Activated T-cell treated with anti-CD3 and anti-CD28 coated beads, Interleukin-2, amount 50 U/mL, for 1 hour (primary cell): ENCODE measurements at regions not wholly inside any gene's neighbourhood (a gene's known extent, or its start where the extent isn't known, plus 50 kb on each side); places are given as distances from the start of the nearest gene placed in this dataset.

ENCODE experiments used
- DNase-seq: peaks from one replicate; pipeline ENCODE4 v3.0.0-alpha.2; 2020

GRCh38 chr1:59156526-59157199 lies 140.2 kb upstream of the FGGY start:
- no peak for DNase-seq

- no peak for DNase-seq
These were observed 138.6 kb upstream of the FGGY start for GRCh38 chr1:59158321-59158720.

GRCh38 chr1:59159557-59160203 lies 137.2 kb upstream of the FGGY start:
- no peak for DNase-seq

- no peak for DNase-seq
These were observed 135.8 kb upstream of the FGGY start for GRCh38 chr1:59161136-59161535.

GRCh38 chr1:59162665-59163064 lies 134.2 kb upstream of the FGGY start:
- DNase-seq, result no peak

GRCh38 chr1:59163268-59164092 lies 133.4 kb upstream of the FGGY start:
- no peak for DNase-seq

GRCh38 chr1:59164371-59164770 lies 132.5 kb upstream of the FGGY start:
- no peak for DNase-seq

- DNase-seq, result no peak
These were observed 131.5 kb upstream of the FGGY start for GRCh38 chr1:59165353-59165752.

- DNase-seq, result no peak
These were observed 127.2 kb upstream of the FGGY start for GRCh38 chr1:59169703-59170102.

GRCh38 chr1:59170659-59171058 lies 126.2 kb upstream of the FGGY start:
- no peak for DNase-seq

- no peak for DNase-seq
These were observed 125.1 kb upstream of the FGGY start for GRCh38 chr1:59171788-59172187.

GRCh38 chr1:59172693-59173092 lies 124.2 kb upstream of the FGGY start:
- no peak for DNase-seq

GRCh38 chr1:59173721-59174120 lies 123.2 kb upstream of the FGGY start:
- DNase-seq, result no peak

- DNase-seq, result no peak
These were observed 120.4 kb upstream of the FGGY start for GRCh38 chr1:59176471-59176870.

- DNase-seq, result no peak
These were observed 119.1 kb upstream of the FGGY start for GRCh38 chr1:59177756-59178155.

- no peak for DNase-seq
These were observed 118.3 kb upstream of the FGGY start for GRCh38 chr1:59178339-59179187.

GRCh38 chr1:59179673-59180072 lies 117.2 kb upstream of the FGGY start:
- DNase-seq, result no peak

GRCh38 chr1:59180735-59181134 lies 116.2 kb upstream of the FGGY start:
- no peak for DNase-seq

- no peak for DNase-seq
These were observed 113.1 kb upstream of the FGGY start for GRCh38 chr1:59183749-59184317.

- DNase-seq, result no peak
These were observed 112.5 kb upstream of the FGGY start for GRCh38 chr1:59184365-59184905.

- no peak for DNase-seq
These were observed 111.6 kb upstream of the FGGY start for GRCh38 chr1:59185163-59185860.

- DNase-seq, result no peak
These were observed 110.2 kb upstream of the FGGY start for GRCh38 chr1:59186656-59187055.
